ENCODE measurements at regions not wholly inside any gene's neighbourhood (a gene's known extent, or its start where the extent isn't known, plus 50 kb on each side); places are given as distances from the start of the nearest gene placed in this dataset.

GRCh38 chrX:36573720-36574119 is 434.4 kb upstream of the FAM47C start:
- in situ Hi-C loops (cut with HindIII; ENCODE audit: low pct_unique_long_range_greater_than_20kb, low sequenced_read_pairs), result no loop called here
- no peak for TF ChIP-seq JUND (IDR thresholded peaks at IDR 0.05; ENCODE audit: low read depth)
- no peak for DNase-seq (ENCODE audit: low read depth in 1 of 2, low spot score in 1 of 2)

DNA sequence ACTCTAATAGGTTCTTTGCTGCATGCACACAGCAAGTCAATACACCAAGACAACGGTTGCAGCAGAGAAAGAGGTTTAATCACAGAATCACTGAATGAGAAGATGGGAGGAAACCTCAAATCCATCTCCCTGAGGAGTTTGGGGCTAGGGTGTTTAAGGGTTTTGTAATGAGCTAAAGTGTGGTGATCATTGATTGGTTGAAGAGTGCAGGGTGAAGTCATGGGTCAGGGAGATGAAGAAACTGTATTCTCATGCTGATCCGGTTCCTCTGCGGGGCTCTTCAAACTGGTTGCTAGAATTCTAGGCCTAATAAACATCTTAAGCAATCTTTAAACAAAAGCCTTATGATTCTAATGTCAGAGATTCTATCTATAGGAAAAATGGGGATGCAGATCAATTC is 432.5 kb upstream of the FAM47C start:
- no peak for DNase-seq (ENCODE audit: low read depth in 1 of 2, low spot score in 1 of 2)
- TF ChIP-seq JUND (IDR thresholded peaks at IDR 0.05; ENCODE audit: low read depth), result no peak
- in situ Hi-C loops (cut with HindIII; ENCODE audit: low pct_unique_long_range_greater_than_20kb, low sequenced_read_pairs), result no loop called here

GRCh38 chrX:36577006-36577405 is 431.2 kb upstream of the FAM47C start:
- DNase-seq (ENCODE audit: low read depth in 1 of 2, low spot score in 1 of 2), result no peak
- in situ Hi-C loops (cut with HindIII; ENCODE audit: low pct_unique_long_range_greater_than_20kb, low sequenced_read_pairs), result no loop called here
- TF ChIP-seq JUND (IDR thresholded peaks at IDR 0.05; ENCODE audit: low read depth), result no peak

- in situ Hi-C loops (cut with HindIII; ENCODE audit: low pct_unique_long_range_greater_than_20kb, low sequenced_read_pairs), result no loop called here
- TF ChIP-seq JUND (IDR thresholded peaks at IDR 0.05; ENCODE audit: low read depth), result no peak
- DNase-seq (ENCODE audit: low read depth in 1 of 2, low spot score in 1 of 2), result no peak
Measured at GRCh38 chrX:36581030-36581429, 427.1 kb upstream of the FAM47C start.

GRCh38 chrX:36583674-36584073 is 424.5 kb upstream of the FAM47C start:
- DNase-seq (ENCODE audit: low read depth in 1 of 2, low spot score in 1 of 2), result no peak
- in situ Hi-C loops (cut with HindIII; ENCODE audit: low pct_unique_long_range_greater_than_20kb, low sequenced_read_pairs), result no loop called here
- no peak for TF ChIP-seq JUND (IDR thresholded peaks at IDR 0.05; ENCODE audit: low read depth)

DNA sequence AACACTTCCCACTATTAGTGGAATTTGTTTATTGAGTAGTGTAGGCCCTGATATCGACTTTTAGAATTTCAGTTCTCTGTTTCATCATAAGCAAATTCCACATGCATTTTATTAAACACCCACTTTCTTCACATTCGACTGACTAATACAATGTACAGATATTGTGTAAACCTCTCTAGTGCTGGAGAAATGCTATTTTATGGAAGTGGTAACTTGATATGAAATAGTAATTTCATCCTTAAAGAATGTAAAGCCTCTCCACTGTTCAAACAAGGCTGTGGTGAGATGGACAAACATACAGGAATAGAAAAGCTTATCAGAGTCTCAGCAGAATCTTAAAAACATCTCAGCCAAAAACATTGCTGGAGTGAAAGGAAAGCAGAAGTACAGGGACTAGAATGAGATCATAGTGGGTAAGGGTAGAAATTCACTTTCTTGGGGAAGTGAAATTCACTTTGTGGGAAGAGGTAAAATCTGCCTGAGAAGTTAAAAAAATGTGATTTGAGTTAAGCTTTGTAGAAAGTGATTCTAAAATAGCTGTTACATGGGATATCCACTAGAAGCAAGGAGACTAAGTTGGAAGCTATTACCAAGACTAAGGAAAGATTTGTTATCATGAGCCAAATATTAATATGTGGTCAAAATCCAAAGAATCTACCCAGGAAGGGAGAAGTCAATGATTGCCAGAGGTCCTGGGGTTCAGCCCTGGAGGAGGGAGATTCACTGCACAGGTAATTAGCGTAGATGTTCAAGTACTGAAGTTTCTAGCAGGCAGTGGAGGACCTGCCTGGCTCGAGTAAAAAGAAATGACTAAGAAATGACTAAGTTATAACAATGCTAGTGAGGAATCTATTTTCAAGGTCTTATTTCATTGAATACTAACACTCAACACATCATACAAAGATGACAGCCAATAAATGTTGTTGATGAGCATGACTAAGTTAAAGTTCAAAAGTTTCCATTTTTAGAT is 398.3 kb upstream of the FAM47C start:
- no peak for DNase-seq (ENCODE audit: low read depth in 1 of 2, low spot score in 1 of 2)
- no peak for TF ChIP-seq JUND (IDR thresholded peaks at IDR 0.05; ENCODE audit: low read depth)
- in situ Hi-C loops (cut with HindIII; ENCODE audit: low pct_unique_long_range_greater_than_20kb, low sequenced_read_pairs), result no loop called here

GRCh38 chrX:36626898-36627297 is 381.3 kb upstream of the FAM47C start:
- in situ Hi-C loops (cut with HindIII; ENCODE audit: low pct_unique_long_range_greater_than_20kb, low sequenced_read_pairs), result no loop called here
- TF ChIP-seq JUND (IDR thresholded peaks at IDR 0.05; ENCODE audit: low read depth), result no peak
- DNase-seq (ENCODE audit: low read depth in 1 of 2, low spot score in 1 of 2), result no peak

- DNase-seq (ENCODE audit: low read depth in 1 of 2, low spot score in 1 of 2), result peak in 1 of 2 experiments; percentile 25
- no peak for TF ChIP-seq JUND (IDR thresholded peaks at IDR 0.05; ENCODE audit: low read depth)
- in situ Hi-C loops (cut with HindIII; ENCODE audit: low pct_unique_long_range_greater_than_20kb, low sequenced_read_pairs), result no loop called here
Measured at GRCh38 chrX:36640232-36640631, 367.9 kb upstream of the FAM47C start.

DNA sequence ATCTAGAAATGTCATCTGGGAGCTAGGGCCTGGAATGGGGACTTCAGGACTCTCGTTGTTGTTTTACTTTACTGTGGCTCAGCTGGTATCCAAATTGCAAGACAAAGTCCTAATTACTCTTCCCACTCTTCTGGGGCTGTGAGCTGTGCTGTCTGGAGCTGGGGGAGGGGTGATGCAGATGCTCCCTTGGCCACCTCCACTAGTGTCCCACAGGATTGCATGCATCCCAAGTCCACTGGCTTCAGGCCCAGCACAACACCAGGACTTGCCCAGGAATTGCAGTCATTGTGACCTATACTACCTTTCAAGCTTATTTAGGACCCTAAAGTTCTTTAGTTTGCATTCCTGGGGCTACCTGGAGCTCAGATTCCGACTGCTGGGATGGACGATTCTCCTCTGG is 366.1 kb upstream of the FAM47C start:
- in situ Hi-C loops (cut with HindIII; ENCODE audit: low pct_unique_long_range_greater_than_20kb, low sequenced_read_pairs), result no loop called here
- no peak for TF ChIP-seq JUND (IDR thresholded peaks at IDR 0.05; ENCODE audit: low read depth)
- DNase-seq (ENCODE audit: low read depth in 1 of 2, low spot score in 1 of 2), result no peak

- TF ChIP-seq JUND (IDR thresholded peaks at IDR 0.05; ENCODE audit: low read depth), result no peak
- in situ Hi-C loops (cut with HindIII; ENCODE audit: low pct_unique_long_range_greater_than_20kb, low sequenced_read_pairs), result no loop called here
- DNase-seq (ENCODE audit: low read depth in 1 of 2, low spot score in 1 of 2), result no peak
Measured at GRCh38 chrX:36650622-36651021, 357.5 kb upstream of the FAM47C start.

- no peak for TF ChIP-seq JUND (IDR thresholded peaks at IDR 0.05; ENCODE audit: low read depth)
- in situ Hi-C loops (cut with HindIII; ENCODE audit: low pct_unique_long_range_greater_than_20kb, low sequenced_read_pairs), result no loop called here
- DNase-seq (ENCODE audit: low read depth in 1 of 2, low spot score in 1 of 2), result no peak
Measured at GRCh38 chrX:36683507-36683906, 324.7 kb upstream of the FAM47C start.

- no peak for TF ChIP-seq JUND (IDR thresholded peaks at IDR 0.05; ENCODE audit: low read depth)
- DNase-seq (ENCODE audit: low read depth in 1 of 2, low spot score in 1 of 2), result peak in 1 of 2 experiments; percentile 26
- in situ Hi-C loops (cut with HindIII; ENCODE audit: low pct_unique_long_range_greater_than_20kb, low sequenced_read_pairs), result no loop called here
Measured at GRCh38 chrX:36684053-36684452, 324.1 kb upstream of the FAM47C start.

DNA sequence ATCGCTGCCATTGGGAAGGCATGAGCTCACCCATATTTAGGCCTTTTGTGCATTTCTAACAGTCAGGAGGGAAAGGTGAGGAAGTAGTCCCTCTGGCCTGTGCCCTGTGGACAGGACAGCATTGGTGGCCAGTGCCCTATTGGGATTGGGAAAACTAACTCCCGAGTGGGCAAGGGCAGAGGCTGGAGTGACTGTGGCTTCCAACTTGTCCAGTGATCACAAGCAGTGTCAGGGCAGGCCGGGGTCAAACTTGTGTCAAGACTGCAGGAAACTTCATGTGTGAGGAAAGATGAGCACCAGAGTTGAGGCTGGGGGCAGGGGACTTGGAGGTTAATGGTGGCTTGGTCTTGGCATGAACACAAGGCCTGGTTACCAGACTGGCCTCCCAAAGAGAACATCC is 286.2 kb upstream of the FAM47C start:
- TF ChIP-seq JUND (IDR thresholded peaks at IDR 0.05; ENCODE audit: low read depth), result no peak
- DNase-seq (ENCODE audit: low read depth in 1 of 2, low spot score in 1 of 2), result no peak
- in situ Hi-C loops (cut with HindIII; ENCODE audit: low pct_unique_long_range_greater_than_20kb, low sequenced_read_pairs), result no loop called here

DNA sequence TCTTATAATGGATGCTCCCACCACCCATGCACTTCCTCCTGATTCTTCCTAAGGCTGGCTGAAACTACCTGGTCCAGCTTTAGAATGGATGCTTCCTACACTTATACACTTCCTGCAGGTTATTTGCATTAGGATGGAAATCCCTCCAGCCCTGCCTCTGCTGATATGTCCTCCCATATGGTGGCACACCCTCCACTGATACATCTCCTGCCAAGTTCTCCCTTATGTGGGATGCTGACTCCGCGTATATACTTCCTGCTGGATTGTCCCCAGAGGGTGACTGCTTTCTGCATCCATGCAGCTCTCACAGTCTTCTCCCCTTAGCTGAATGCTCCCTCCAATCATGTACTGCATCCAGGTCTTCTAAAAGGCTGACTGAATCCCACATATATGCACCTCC is 254.6 kb upstream of the FAM47C start:
- no peak for DNase-seq (ENCODE audit: low read depth in 1 of 2, low spot score in 1 of 2)
- TF ChIP-seq JUND (IDR thresholded peaks at IDR 0.05; ENCODE audit: low read depth), result no peak
- in situ Hi-C loops (cut with HindIII; ENCODE audit: low pct_unique_long_range_greater_than_20kb, low sequenced_read_pairs), result no loop called here

Data from T47D (cell line).